T-helper 17 cell (primary cell): ENCODE measurements at regions not wholly inside any gene's neighbourhood (a gene's known extent, or its start where the extent isn't known, plus 50 kb on each side); places are given as distances from the start of the nearest gene placed in this dataset.

Source experiments
- ATAC-seq: fragments of 150-1000 bp; cut with Tn5 transposase; 2 replicates; pipeline ENCODE4 v1.10.0; 2021; ENCODE audit warnings: mild to moderate bottlenecking, moderate library complexity
- DNase-seq, 3 donors: peaks; one replicate each; pipeline versions ENCODE4 v3.0.0 to v3.0.0-alpha.2; 2020 to 2021
- H3K9me3 ChIP-seq: one replicate; pipeline ENCODE4 v1.7.0; 2013; ENCODE audit warnings: low read length, mild to moderate bottlenecking; ENCODE audit not compliant: control insufficient read depth, poor library complexity, severe bottlenecking
- H3K27ac Mint-ChIP-seq: one replicate; pipeline ENCODE4 v1.8.0; 2022; ENCODE audit warnings: mild to moderate bottlenecking, moderate library complexity, mixed read lengths
- H3K27me3 Mint-ChIP-seq: one replicate; pipeline ENCODE4 v1.8.0; 2022; ENCODE audit warnings: mixed read lengths
- H3K36me3 Mint-ChIP-seq: one replicate; pipeline ENCODE4 v1.8.0; 2022; ENCODE audit warnings: low read depth, mixed read lengths
- H3K4me1 Mint-ChIP-seq: one replicate; pipeline ENCODE4 v1.8.0; 2022; ENCODE audit warnings: mild to moderate bottlenecking, mixed read lengths
- H3K4me3 Mint-ChIP-seq: one replicate; pipeline ENCODE4 v1.8.0; 2022; ENCODE audit warnings: mild to moderate bottlenecking, moderate library complexity, mixed read lengths

GRCh38 chrX:20362268-20363267 lies 95.9 kb upstream of the RPS6KA3 start:
- no peak overlapping the region for H3K4me3 Mint-ChIP-seq
- H3K27ac Mint-ChIP-seq, result no peak overlapping the region
- H3K4me1 Mint-ChIP-seq, result no peaks in the 10 kb centered on the region
- ATAC-seq (no peak), DNase-seq (no peak)
- H3K36me3 Mint-ChIP-seq, result no peaks in the 10 kb centered on the region
- no peaks in the 10 kb centered on the region for H3K9me3 ChIP-seq
- no peaks in the 10 kb centered on the region for H3K27me3 Mint-ChIP-seq

GRCh38 chrX:20361890-20362262 lies 95.2 kb upstream of the RPS6KA3 start:
- no peaks in the 10 kb centered on the region for H3K36me3 Mint-ChIP-seq
- H3K9me3 ChIP-seq, result no peaks in the 10 kb centered on the region
- no peak overlapping the region for H3K27ac Mint-ChIP-seq
- no peak for ATAC-seq
- H3K4me1 Mint-ChIP-seq, result no peaks in the 10 kb centered on the region
- no peaks in the 10 kb centered on the region for H3K27me3 Mint-ChIP-seq
- no peak for DNase-seq
- H3K4me3 Mint-ChIP-seq, result no peak overlapping the region

GRCh38 chrX:20361081-20361889 lies 94.6 kb upstream of the RPS6KA3 start:
- H3K27ac Mint-ChIP-seq, result no peak overlapping the region
- H3K36me3 Mint-ChIP-seq, result no peaks in the 10 kb centered on the region
- H3K27me3 Mint-ChIP-seq, result no peaks in the 10 kb centered on the region
- no peak for DNase-seq
- ATAC-seq, result no peak
- H3K9me3 ChIP-seq, result no peaks in the 10 kb centered on the region
- no peak overlapping the region for H3K4me3 Mint-ChIP-seq
- no peaks in the 10 kb centered on the region for H3K4me1 Mint-ChIP-seq

GRCh38 chrX:20355187-20355586 lies 88.5 kb upstream of the RPS6KA3 start:
- ATAC-seq (no peak), DNase-seq (no peak)
- no peaks in the 10 kb centered on the region for H3K9me3 ChIP-seq
- Mint-ChIP-seq H3K4me1 (peaks cover 7% of the 10 kb centered on the region), H3K27me3 (no peaks in the 10 kb centered on the region), H3K36me3 (no peaks in the 10 kb centered on the region), H3K27ac (no peak overlapping the region), H3K4me3 (no peak overlapping the region)

- ATAC-seq (peak; percentile 72), DNase-seq (no peak)
- no peak overlapping the region for H3K4me3 Mint-ChIP-seq
- peaks cover 7% of the 10 kb centered on the region for H3K4me1 Mint-ChIP-seq
- no peaks in the 10 kb centered on the region for H3K27me3 Mint-ChIP-seq
- no peaks in the 10 kb centered on the region for H3K9me3 ChIP-seq
- H3K36me3 Mint-ChIP-seq, result no peaks in the 10 kb centered on the region
- H3K27ac Mint-ChIP-seq, result no peak overlapping the region
These were observed 87.8 kb upstream of the RPS6KA3 start for GRCh38 chrX:20354505-20354904.

GRCh38 chrX:20352935-20353336 lies 86.2 kb upstream of the RPS6KA3 start:
- no peak for DNase-seq
- no peaks in the 10 kb centered on the region for H3K36me3 Mint-ChIP-seq
- peaks cover 7% of the 10 kb centered on the region for H3K4me1 Mint-ChIP-seq
- no peaks in the 10 kb centered on the region for H3K9me3 ChIP-seq
- no peak for ATAC-seq
- no peak overlapping the region for H3K4me3 Mint-ChIP-seq
- H3K27ac Mint-ChIP-seq, result peak overlapping the region; percentile 43
- no peaks in the 10 kb centered on the region for H3K27me3 Mint-ChIP-seq

GRCh38 chrX:20352504-20352903 lies 85.8 kb upstream of the RPS6KA3 start:
- no peak for ATAC-seq

GRCh38 chrX:20350596-20350995 lies 83.9 kb upstream of the RPS6KA3 start:
- ATAC-seq (no peak), DNase-seq (no peak)
- H3K4me1 Mint-ChIP-seq, result peaks cover 7% of the 10 kb centered on the region
- H3K27me3 Mint-ChIP-seq, result no peaks in the 10 kb centered on the region
- H3K36me3 Mint-ChIP-seq, result no peaks in the 10 kb centered on the region
- no peaks in the 10 kb centered on the region for H3K9me3 ChIP-seq
- no peak overlapping the region for H3K4me3 Mint-ChIP-seq
- H3K27ac Mint-ChIP-seq, result no peak overlapping the region

More at GRCh38 chrX:20352504-20352903, 85.8 kb upstream of the RPS6KA3 start:
- peak overlapping the region; percentile 43 for H3K27ac Mint-ChIP-seq
- H3K36me3 Mint-ChIP-seq, result no peaks in the 10 kb centered on the region
- H3K4me3 Mint-ChIP-seq, result no peak overlapping the region
- H3K27me3 Mint-ChIP-seq, result no peaks in the 10 kb centered on the region
- no peak for DNase-seq
- H3K4me1 Mint-ChIP-seq, result peaks cover 7% of the 10 kb centered on the region
- no peaks in the 10 kb centered on the region for H3K9me3 ChIP-seq

- ATAC-seq, result no peak
- H3K4me3 Mint-ChIP-seq, result no peak overlapping the region
These were observed 81.4 kb upstream of the RPS6KA3 start for GRCh38 chrX:20348139-20348538.

GRCh38 chrX:20347481-20347880 lies 80.8 kb upstream of the RPS6KA3 start:
- Mint-ChIP-seq H3K4me3 (no peak overlapping the region), H3K36me3 (no peaks in the 10 kb centered on the region), H3K27ac (no peak overlapping the region), H3K4me1 (peaks cover 2% of the 10 kb centered on the region), H3K27me3 (no peaks in the 10 kb centered on the region)
- ATAC-seq (no peak), DNase-seq (no peak)
- H3K9me3 ChIP-seq, result no peaks in the 10 kb centered on the region

More at GRCh38 chrX:20348139-20348538, 81.4 kb upstream of the RPS6KA3 start:
- no peak for DNase-seq
- H3K9me3 ChIP-seq, result no peaks in the 10 kb centered on the region
- H3K36me3 Mint-ChIP-seq, result no peaks in the 10 kb centered on the region
- no peaks in the 10 kb centered on the region for H3K27me3 Mint-ChIP-seq
- no peak overlapping the region for H3K27ac Mint-ChIP-seq
- peaks cover 5% of the 10 kb centered on the region for H3K4me1 Mint-ChIP-seq

GRCh38 chrX:20333672-20334071 lies 67.0 kb upstream of the RPS6KA3 start:
- no peaks in the 10 kb centered on the region for H3K4me1 Mint-ChIP-seq
- H3K4me3 Mint-ChIP-seq, result no peak overlapping the region
- H3K27me3 Mint-ChIP-seq, result no peaks in the 10 kb centered on the region
- DNase-seq (no peak), ATAC-seq (no peak)
- no peak overlapping the region for H3K27ac Mint-ChIP-seq
- H3K36me3 Mint-ChIP-seq, result no peaks in the 10 kb centered on the region
- H3K9me3 ChIP-seq, result no peaks in the 10 kb centered on the region

GRCh38 chrX:20330545-20330944 lies 63.8 kb upstream of the RPS6KA3 start:
- H3K4me1 Mint-ChIP-seq, result no peaks in the 10 kb centered on the region
- no peak overlapping the region for H3K4me3 Mint-ChIP-seq
- no peak overlapping the region for H3K27ac Mint-ChIP-seq
- no peaks in the 10 kb centered on the region for H3K36me3 Mint-ChIP-seq
- no peak for DNase-seq
- H3K27me3 Mint-ChIP-seq, result no peaks in the 10 kb centered on the region
- H3K9me3 ChIP-seq, result no peaks in the 10 kb centered on the region
- ATAC-seq, result no peak

- no peak for ATAC-seq
- H3K4me1 Mint-ChIP-seq, result no peaks in the 10 kb centered on the region
- no peak overlapping the region for H3K27ac Mint-ChIP-seq
- H3K9me3 ChIP-seq, result no peaks in the 10 kb centered on the region
- no peak overlapping the region for H3K4me3 Mint-ChIP-seq
- H3K27me3 Mint-ChIP-seq, result no peaks in the 10 kb centered on the region
- DNase-seq, result no peak
- H3K36me3 Mint-ChIP-seq, result no peaks in the 10 kb centered on the region
These were observed 62.7 kb upstream of the RPS6KA3 start for GRCh38 chrX:20329435-20329834.
